NCI-H128 (cell line): ENCODE measurements at regions not wholly inside any gene's neighbourhood (a gene's known extent, or its start where the extent isn't known, plus 50 kb on each side); places are given as distances from the start of the nearest gene placed in this dataset.

ENCODE experiments used
- DNase-seq: peaks from one replicate; lab custom pipeline; 2025; ENCODE audit not compliant: unreplicated experiment; lab: John Stamatoyannopoulos, UW

DNA sequence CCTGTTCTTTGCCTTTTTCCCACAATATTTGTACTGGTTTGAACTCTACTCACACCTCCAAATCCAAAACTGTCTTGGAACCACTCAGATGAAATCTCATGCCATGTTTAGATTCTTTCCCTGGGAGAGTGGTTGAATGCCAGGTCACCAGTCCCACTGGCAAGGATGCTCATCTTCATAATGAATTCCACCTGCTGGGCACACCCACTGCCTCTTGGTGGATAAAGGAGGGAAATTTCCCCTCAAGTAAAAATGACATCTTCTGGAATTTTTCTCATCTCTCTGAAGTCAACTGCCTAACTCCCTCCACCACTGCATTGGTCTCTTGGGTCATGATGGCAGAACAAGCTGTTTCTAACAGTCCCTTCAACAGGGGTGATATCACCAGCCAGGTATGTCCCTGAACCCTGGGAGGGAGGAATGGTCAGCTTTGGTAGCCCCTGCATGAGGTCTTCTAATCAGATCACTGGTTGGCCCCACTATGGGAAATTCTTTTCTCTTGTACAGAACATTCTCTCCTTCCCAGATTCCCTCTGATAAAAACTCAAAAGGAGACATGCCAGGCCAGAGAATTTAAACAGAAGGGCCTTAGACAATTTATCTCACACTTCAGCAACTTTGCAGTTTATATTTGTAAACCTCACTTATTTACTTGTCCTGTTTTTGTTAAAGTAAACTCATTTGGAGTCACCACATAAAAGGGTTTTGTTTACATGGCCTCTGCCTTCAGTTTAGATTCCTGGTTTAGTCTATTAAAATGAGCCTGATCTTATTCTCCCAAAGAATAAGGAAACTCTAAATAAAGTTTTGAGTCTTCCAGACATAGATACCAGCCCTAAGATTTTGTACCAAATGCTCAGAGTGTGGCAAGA is 143.4 kb downstream of the WNT5A start:
- DNase-seq: no peak

DNA sequence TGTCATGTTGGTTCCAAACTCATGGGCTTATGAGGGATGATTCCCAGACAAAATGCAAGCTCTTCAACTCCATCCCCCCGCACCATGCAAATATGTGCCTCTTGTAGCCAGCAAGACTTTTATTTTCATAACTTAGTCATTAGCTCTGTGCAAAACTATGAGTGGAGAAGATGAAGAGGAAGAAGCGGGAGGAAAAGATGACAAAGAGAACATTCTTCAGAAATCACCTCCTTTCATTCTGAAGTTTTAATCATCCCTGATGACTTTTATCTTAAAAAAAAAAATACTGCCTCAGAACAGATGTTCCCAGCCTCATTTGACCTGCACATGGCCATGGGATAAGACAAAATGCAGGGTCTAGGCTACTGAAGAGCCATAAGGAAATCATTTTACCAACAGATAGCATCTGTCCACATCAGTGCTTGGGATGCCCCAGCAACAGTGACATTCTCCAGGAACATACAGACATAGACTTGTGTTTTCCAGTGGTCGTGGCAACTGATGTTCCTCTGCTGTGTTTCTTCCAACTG is 145.5 kb downstream of the WNT5A start:
- DNase-seq: no peak

DNA sequence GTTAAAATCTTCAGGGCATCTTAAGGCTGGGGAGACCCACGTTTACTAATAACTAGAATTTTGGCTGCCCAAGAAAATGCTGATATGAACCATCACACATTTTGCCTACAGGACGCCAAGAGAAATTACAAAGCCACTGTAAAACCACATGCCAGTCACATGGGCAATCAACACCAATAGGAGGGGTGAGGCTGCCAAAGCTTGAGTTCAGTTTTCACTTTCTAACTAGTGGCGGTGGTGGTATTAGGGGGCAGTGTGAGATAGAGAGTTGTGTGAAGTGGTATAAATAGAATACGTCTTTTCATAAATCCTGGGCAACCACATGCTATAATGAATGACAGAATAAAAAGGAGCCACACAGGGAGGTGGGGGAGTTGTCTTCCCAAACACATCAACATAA is 147.3 kb downstream of the WNT5A start:
- no peak for DNase-seq

DNA sequence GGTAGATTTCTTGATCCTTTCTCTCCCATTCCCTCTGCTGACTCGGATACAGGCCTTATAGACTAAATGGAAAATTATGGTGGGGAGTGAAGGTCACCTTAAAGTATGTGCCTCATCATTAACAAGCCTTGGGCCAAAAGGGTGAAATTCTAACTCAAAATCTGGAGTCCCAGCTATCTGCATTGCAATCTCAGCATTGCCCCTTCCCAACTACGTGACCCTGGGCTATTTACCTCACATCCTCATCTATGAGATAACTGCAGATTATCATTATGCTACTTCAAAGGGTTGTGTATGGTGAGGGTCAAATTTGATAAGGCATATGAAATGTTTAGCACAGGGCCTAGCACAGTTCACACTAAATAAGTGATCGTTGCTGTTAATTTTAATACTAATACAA is 147.7 kb downstream of the WNT5A start:
- no peak for DNase-seq

DNA sequence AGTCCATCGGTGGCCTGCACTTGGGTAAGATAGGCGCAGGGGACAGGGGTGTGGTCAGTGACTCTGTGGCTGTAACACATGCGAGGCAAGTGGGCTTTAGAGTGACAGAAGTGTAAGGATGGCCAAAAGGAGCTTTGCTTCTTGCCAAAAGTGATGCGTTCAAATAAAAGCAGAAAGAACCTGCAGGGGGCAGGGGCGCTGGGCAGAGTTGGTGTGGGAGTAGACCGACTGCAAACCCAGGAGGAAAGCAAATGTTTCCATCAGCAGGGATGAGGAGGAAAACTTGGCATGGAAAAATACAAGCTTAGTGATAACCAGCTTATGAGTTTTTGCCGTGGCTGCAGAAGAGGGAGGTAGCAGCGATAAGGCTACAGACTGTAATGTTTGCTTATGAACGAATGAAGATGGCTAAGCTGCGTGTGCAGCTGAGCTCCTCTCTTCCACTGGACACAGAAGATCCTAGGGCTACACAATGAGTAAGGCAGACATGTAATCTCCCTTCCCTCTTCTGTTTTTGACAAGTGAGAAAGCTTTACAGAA is 149.4 kb downstream of the WNT5A start:
- DNase-seq: no peak

DNA sequence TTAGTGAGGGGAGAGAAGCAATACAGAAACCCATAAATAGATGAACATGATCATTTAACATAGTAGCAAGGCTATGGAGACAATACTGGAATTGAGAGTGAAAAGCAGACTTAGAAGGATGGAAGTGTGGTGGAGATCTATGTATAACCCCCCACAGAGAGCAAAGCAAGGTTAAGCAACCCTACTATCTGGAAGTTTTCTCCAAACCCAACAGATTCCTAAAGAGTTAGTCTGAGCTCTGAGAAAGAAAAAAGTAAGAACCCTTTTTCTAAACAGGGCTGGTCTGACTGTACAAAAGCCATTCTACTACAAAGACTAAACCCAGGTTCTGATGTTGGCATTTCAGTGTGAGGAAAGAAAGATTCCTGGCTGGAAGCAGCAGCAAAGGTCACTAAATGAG is 153.2 kb downstream of the WNT5A start:
- no peak for DNase-seq

DNA sequence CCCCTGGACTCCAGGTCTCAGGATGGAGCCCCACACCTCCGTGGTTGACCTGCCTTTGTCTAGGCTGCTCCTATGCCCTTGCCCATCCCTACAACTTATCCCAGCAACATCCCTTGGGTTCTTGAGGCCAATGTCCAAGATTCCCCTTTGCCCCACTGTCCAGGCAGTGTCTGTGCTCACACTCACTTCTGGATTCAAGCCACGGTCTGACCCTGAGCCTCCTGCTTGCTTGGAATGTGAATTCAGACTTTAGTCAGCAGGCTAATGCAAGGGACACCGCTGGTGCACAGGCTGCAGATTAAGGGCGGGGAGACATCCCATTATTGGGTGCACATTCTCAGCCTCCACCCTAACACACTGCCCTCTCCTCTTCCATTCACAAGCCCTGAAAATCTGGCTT is 154.1 kb downstream of the WNT5A start:
- DNase-seq: no peak

DNA sequence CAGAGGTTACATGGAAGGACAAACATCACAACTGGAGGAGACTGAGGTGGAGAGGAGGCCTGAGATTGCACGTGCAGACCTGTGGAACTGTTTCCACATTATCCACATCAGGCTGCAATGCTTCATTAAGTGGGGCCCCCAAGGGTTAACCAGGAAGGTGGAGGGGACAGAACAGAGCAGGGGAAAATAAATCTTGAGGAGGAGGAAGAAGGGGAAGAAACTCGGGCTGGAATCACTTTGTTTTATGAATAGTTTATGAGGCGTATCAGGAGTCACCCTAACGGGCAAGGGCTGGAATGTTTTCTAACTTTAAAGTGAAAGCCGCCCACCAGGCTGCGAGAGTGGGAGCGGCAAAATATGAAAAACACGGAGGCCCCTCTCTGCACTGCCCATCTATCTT is 154.9 kb downstream of the WNT5A start:
- DNase-seq: no peak

DNA sequence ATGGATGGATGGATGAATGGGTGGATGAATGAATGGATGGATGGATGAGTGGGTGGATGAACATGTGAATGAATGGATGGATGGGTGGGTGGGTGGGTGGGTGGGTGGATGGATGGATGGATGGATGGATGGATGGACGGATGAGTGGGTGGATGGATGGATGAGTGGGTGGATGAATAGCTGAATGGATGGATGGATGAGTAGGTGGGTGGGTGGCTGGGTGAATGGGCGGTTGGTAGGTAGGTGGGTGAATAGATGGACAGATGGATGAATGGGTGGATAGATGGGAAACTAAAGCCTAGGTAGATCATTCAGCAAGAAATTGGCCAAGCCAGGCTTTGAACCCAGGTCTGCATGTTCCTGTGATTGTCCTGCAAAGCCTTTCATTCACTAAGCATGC is 155.6 kb downstream of the WNT5A start:
- DNase-seq: no peak

DNA sequence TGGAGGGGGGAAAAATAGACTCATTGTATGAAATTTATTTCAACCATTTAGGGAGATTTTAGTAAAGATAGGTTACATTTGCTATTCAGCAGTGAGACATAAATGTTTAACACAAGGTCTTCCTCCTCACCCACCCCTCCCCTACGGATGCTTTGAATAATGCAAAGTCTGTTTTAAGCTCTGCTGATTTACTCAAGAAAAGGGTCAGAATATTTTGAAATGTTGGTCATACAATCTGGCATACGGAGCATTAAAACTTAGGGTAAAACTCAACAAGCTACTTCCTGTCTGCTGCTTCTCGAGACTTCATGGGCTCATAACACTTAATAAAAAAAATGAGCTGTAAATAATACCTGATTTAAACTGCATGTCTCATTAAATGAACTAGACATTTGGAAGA is 156.3 kb downstream of the WNT5A start:
- DNase-seq: no peak

DNA sequence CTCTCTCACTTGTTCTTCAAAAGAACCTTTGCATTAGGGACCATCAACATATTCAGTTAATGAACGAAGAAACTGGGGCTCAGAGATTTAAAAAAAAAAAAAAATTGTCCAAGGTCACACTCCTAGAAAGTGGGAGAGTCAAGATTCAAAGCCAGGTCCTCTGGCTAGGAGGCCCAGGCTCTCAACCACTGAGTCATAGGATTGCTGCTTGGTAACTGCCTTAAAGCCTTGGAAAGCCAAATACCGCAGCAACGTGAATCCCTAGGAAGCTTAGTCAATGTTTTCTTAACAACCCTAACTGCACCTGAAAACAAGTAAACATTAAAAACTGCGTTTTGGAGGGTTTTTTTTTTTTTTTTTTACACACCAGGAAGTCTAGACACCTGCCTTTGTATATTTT is 156.8 kb downstream of the WNT5A start:
- no peak for DNase-seq

DNA sequence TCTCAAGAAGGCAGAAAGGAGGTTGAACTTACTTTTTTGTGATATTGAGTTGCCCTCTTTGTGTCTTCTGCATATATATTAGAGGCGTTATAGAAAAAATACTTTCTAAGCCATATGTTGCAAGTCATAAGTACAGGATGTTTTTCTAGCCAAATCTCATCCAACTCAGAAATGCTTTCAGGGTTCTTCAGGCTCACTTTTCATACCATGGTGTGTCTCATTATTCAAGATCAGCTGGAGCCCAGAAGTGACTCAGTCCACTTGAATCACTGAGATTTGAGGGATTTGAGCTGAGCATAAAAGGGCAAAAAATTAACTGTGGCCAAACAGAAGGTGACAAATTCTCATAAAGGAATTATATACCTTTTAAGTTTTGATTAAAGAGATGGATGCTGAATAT is 157.3 kb downstream of the WNT5A start:
- DNase-seq: no peak

DNA sequence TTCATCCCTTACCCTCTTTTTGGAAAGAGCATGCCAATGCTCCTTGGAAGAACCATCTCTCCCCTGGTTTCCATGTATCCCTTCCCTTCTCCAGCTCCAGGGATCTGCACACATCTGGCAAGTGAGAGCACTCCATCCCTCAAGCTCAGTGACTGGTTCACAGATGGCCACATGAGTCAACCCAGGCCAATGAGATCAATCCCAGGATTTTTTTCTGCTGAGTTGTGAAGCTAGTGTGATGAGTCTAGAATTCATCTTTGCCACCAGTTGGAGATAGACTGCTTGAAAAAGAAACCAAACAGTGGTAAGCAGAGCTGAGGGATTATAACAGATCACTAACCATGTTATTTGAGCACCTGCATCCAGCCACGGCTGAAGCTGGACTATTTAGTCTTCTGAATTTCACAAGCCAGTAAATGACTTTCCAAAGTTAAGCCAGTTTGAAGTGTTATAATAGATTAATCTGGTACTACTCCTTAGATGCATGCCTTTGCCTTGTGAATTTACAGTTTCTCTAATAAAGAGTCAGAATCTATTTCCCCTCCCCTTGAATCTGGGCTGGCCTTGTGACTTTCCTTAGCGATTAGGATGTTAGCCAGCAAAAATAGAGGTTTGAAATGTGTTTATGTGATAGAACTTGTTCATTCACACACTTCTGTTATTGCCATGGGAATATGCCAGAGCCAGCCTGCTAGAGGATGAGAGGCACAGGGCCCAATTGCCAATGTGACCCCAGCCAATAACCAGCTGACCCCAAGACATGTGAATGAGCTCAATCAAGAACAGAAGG is 159.8 kb downstream of the WNT5A start:
- DNase-seq: no peak

DNA sequence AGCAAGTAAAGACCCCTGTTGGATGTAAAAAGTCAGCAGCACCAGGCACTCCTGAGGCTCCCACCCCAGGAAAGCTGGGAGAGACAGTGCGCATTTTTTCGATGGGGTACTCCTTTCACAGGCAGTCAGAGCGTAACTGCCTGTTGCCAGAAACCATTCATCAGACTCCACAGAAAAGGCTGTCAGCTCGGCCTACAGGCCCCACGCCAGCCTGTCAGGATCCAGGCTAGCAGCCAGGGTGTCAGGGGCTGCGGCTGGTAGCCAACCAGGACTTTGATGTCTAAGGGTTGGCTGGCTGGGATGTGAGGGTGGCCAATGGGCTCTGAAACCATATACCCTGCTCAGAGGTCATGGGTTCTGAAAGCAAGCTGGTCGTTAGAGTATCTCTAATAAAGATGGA is 164.5 kb downstream of the WNT5A start:
- no peak for DNase-seq

DNA sequence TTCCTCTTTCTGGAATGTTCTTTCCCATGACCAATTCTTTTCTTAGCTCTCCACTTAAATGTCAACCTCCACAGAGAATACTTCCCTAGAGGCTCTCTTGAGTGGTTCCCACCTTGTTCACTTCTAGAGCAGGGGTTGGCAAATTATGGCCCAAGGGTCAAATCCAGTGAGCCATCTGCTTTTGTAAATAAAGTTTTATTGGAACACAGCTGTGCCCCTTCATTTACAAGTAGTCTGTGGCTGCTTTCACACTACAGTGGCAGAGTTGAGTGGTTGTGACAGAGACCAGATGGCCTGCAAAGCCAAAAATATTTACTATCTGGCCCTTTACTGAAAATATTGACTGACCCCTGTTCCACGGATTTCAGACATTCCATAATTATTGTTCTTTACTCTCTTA is 166.2 kb downstream of the WNT5A start:
- DNase-seq: no peak

DNA sequence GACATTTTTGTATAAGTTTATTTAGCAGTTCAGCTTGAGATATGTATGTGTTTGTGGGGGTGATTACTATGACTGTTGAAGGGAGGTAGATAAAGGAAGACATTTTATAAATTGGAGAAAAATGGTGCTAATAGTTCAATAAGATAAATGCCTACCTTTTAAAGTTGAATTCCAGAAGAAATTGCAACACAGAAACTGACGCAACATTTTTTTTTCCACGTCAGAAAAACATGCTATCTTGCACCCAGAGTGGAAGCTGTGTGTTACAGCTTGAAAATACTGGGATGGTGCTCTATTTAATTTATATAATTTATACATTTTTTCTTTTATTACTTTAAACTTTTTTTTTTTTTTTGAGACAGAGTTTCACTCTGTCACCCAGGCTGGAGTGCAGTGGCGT is 171.7 kb downstream of the WNT5A start:
- no peak for DNase-seq

DNA sequence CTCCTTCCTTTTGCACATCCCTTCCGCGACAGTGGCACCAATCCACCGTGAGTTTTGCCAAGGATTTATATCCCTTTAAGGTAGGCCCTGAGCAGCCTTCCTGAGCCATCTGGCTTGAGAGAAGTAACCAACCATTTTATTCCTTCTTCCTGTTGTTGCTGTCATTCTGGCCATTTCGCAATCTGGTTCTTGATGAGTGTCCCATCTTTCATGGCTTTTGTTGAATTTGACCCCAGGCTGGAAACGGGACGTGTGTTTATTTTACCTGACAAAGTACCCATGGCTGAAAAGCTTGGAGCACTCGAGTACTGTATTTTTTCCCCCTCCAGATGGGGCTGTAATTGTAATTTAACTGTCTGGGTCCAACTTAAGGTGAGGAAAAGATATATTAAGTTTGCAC is 173.4 kb downstream of the WNT5A start:
- no peak for DNase-seq

DNA sequence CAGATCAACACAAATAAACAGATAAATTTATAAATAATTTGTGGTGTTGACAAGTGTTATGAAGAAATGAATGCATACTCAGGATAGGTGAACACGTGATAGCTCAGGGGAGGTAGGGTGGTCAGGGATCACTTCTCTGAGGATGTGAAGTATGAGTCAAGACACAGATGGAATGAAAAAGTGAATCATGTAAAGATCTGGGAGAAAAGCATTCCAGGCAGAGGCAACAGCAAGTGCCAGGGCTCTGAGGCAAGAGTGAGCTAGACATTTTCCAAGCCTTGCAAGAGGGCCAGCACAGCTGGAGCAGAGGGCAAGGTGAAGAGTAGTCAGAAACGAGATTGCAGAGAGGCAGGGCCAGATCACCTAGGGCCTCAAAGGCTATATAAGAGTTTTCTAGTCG is 177.8 kb downstream of the WNT5A start:
- no peak for DNase-seq

DNA sequence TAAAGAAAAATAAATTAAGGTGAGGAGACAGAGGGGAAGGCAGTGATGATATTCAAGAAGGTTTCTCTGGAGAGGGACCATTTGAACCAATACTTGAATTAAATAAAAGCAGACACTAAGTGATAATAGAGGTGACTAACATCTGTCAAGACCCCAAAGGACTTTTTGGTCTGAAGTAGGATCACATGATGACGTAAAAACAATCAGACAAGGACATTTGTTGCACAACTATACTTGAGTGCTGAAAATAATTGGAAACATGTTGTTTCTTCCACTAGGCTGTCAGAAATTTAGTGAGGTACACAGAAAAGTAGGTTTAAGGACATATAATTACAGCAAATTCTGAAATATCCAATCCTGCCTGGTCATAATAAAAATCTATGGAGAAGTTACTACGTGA is 179.5 kb downstream of the WNT5A start:
- DNase-seq: no peak

DNA sequence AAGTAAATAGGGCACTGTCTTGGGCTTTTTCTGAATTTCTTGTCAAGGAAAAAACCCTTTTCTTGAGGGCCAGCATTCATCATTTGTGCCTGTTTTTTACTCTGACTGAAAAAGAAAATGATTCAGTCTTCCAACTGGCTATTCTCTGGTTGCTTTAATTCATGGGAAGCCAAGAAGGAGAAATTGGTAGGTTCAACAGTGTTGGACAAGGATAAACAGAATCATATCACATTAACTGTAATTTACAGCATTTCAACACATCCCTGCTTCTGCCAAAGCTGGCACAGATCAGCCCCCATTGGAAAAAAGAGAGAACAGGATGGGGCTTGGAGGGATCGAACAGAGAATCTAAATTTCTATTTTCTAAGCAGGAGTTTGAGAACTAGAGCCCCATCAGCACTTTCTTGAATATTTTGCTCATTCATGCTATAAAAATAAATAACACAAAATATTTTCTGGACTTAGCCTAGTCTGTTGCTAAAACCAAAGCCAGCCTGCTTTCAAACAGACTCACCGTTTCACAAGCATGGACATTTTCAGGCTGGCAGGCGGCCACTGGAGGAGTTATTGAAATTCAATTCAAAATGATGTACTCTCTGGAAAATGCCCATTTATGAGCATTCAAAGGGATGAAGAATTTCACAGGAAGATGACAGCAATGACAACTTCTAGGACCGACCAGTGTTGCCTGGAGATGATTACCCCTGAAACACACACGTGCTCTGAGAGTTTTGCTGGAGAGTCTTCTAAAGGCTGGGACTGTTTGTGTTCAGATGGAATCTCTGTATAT is 181.2 kb downstream of the WNT5A start:
- DNase-seq: no peak

DNA sequence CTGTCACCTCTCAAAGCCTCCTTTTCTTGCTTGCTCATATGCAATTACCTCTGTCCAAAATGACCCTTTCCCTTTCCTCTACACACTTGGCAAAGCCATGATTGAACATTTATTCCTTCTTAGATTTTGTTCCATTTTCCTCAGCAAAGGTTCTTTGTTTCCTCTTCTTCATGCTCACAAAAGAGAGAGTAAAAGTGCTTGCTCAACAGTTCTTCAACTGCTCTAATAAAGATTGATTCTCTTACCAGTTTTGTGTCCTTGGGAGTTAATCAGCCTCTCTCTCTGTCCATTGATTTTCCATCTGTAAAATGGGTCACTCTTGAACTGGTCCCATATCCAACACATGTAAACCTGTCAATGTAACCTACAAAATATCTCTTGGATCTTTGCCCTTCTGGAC is 186.4 kb downstream of the WNT5A start:
- DNase-seq: no peak
